Esophagus muscularis mucosa (tissue), 4 donors: ENCODE measurements at regions not wholly inside any gene's neighbourhood (a gene's known extent, or its start where the extent isn't known, plus 50 kb on each side); places are given as distances from the start of the nearest gene placed in this dataset.

Experiments used
- EP300 ChIP-seq: sonication (generic); formaldehyde crosslinking; IDR thresholded peaks from one replicate; pipeline ENCODE4 v1.6.1; 2017; ENCODE audit warnings: antibody characterized with exemption
- POLR2A ChIP-seq: fragments of 450-650 bp; IDR thresholded peaks from one replicate; pipeline ENCODE4 v1.6.1; 2017; ENCODE audit warnings: antibody characterized with exemption, moderate library complexity, mild to moderate bottlenecking, low read depth
- POLR2AphosphoS5 ChIP-seq, 2 donors: sonication (generic); formaldehyde crosslinking; IDR thresholded peaks; one replicate each; pipeline ENCODE4 v1.6.1; 2017; ENCODE audit warnings: antibody characterized with exemption in 2 of 2
- TF ChIP-seq, protein P1 (sequence below), 3 experiments: fragments of 200-600 bp in 2 of 3; fragments of 450-650 bp in 1 of 3; sonication (generic) in 2 of 3; IDR thresholded peaks; one replicate each; pipeline ENCODE4 v1.5.1; 2017 to 2019; ENCODE audit warnings: antibody characterized with exemption in 3 of 3, mild to moderate bottlenecking in 2 of 3, moderate library complexity in 1 of 3

DNA sequence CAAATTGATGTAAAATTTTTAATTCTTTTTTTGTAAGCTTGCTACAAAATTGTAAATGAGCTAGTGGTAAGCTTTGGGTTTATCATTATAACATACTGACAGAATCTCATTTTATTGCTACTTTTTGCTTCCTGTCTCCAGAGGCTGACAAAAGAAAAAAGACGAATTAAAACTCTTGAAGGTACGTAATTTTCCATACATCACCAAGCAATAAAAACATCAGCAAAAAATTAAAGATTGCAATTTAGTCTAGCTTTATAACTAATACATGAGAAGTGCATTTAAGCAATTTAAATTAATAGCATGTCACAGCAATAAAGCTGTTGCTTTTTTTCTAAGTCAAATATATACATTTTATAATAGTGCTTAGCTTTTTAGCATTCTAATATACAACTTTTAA lies 94.6 kb upstream of the SNTG2 start:
- TF ChIP-seq POLR2AphosphoS5 (IDR thresholded peaks at IDR 0.05) = no peak
- TF ChIP-seq, protein P1, sequence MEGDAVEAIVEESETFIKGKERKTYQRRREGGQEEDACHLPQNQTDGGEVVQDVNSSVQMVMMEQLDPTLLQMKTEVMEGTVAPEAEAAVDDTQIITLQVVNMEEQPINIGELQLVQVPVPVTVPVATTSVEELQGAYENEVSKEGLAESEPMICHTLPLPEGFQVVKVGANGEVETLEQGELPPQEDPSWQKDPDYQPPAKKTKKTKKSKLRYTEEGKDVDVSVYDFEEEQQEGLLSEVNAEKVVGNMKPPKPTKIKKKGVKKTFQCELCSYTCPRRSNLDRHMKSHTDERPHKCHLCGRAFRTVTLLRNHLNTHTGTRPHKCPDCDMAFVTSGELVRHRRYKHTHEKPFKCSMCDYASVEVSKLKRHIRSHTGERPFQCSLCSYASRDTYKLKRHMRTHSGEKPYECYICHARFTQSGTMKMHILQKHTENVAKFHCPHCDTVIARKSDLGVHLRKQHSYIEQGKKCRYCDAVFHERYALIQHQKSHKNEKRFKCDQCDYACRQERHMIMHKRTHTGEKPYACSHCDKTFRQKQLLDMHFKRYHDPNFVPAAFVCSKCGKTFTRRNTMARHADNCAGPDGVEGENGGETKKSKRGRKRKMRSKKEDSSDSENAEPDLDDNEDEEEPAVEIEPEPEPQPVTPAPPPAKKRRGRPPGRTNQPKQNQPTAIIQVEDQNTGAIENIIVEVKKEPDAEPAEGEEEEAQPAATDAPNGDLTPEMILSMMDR (IDR thresholded peaks at IDR 0.05) = no peak
- TF ChIP-seq POLR2A = no peak
- TF ChIP-seq EP300 = no peak
